ENCODE measurements at regions not wholly inside any gene's neighbourhood (a gene's known extent, or its start where the extent isn't known, plus 50 kb on each side); places are given as distances from the start of the nearest gene placed in this dataset.

DNA sequence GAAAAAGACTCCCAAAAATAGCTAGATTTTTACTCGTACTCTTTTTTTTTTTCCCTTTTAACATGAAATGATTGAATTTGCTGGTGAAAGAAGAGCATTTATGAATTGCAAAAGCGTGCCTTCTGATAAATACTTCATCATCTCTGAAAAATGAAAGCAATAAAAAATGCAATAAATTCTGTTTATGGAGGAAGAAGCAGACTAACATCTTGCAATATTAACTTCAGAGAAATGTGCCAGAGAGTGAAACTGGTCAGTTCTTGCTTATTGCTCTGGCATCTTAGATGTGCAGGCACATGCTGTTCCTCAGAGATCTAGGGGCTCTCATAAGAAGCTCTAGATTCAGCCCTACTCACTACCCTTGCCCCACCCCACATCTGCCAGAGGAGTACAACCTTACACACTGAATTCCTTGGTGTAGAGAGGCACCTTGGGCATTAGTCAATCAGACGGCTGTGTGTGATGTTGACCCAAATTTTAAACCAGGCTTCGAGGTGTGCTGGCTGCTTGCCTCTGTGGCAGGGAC lies 891.1 kb upstream of the GHITM start:
- TF ChIP-seq, protein P1, sequence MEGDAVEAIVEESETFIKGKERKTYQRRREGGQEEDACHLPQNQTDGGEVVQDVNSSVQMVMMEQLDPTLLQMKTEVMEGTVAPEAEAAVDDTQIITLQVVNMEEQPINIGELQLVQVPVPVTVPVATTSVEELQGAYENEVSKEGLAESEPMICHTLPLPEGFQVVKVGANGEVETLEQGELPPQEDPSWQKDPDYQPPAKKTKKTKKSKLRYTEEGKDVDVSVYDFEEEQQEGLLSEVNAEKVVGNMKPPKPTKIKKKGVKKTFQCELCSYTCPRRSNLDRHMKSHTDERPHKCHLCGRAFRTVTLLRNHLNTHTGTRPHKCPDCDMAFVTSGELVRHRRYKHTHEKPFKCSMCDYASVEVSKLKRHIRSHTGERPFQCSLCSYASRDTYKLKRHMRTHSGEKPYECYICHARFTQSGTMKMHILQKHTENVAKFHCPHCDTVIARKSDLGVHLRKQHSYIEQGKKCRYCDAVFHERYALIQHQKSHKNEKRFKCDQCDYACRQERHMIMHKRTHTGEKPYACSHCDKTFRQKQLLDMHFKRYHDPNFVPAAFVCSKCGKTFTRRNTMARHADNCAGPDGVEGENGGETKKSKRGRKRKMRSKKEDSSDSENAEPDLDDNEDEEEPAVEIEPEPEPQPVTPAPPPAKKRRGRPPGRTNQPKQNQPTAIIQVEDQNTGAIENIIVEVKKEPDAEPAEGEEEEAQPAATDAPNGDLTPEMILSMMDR (conservative IDR thresholded peaks at IDR 0.05) = no peak
- no peak for TF ChIP-seq EZH2 (IDR thresholded peaks at IDR 0.05; ENCODE audit: low read depth)
